Endothelial cell of umbilical vein (primary cell): ENCODE measurements at regions not wholly inside any gene's neighbourhood (a gene's known extent, or its start where the extent isn't known, plus 50 kb on each side); places are given as distances from the start of the nearest gene placed in this dataset.

Source experiments
- BruUV-seq: library from RNA; stranded (reverse); fragments of 400-500 nt; replicated peaks from 2 replicates; lab custom pipeline; 2021; lab: Mats Ljungman, UMichigan
- CTCF ChIA-PET: fragments of 300-600, 350-600 bp; sonication (Branson Sonifier 250); formaldehyde crosslinking; loops from one replicate; lab custom pipeline; 2021; ENCODE audit warnings: antibody characterized with exemption, inconsistent platforms; lab: Charles Lee
- POLR2A ChIA-PET: fragments of 300-600, 350-600 bp; sonication (Branson Sonifier 250); formaldehyde crosslinking; loops from one replicate; lab custom pipeline; 2021; ENCODE audit warnings: antibody characterized with exemption, inconsistent platforms; lab: Charles Lee
- DNase-seq: peaks from one replicate; pipeline ENCODE4 v3.0.0-alpha.2; 2011; ENCODE audit warnings: low read depth, low spot score
- FAIRE-seq: peaks from 2 replicates; lab custom pipeline; 2011; peaks lifted over from hg19 to GRCh38; lab: Jason Lieb, UNC
- H2AFZ ChIP-seq: 2 replicates; pipeline ENCODE4 v1.6.0; 2012; ENCODE audit warnings: low read depth, low read length, control low read depth, inconsistent platforms
- H3K27ac ChIP-seq: 2 replicates; pipeline ENCODE4 v1.5.1; 2011; ENCODE audit warnings: low read depth, mild to moderate bottlenecking, control low read depth, low read length, moderate library complexity; ENCODE audit not compliant: insufficient read depth
- H3K27me3 ChIP-seq, 2 experiments: 2 replicates each; pipeline versions ENCODE4 v1.6.0 to v1.6.1; 2011; ENCODE audit warnings: low read length in 2 of 2, mixed read lengths in 1 of 2; ENCODE audit not compliant: control insufficient read depth in 2 of 2, insufficient read depth in 2 of 2
- H3K36me3 ChIP-seq, 2 experiments: 2 replicates in 1 of 2; 3 replicates in 1 of 2; pipeline ENCODE4 v1.5.1; 2011; ENCODE audit warnings: low read length in 2 of 2, mild to moderate bottlenecking in 1 of 2, moderate library complexity in 1 of 2; ENCODE audit not compliant: control insufficient read depth in 2 of 2, insufficient read depth in 2 of 2; ENCODE audit errors: extremely low read depth in 1 of 2
- H3K4me1 ChIP-seq: 3 replicates; pipeline ENCODE4 v1.5.1; 2011; ENCODE audit warnings: mild to moderate bottlenecking, low read length; ENCODE audit not compliant: control insufficient read depth, insufficient read depth; ENCODE audit errors: extremely low read depth
- H3K4me2 ChIP-seq: 2 replicates; pipeline ENCODE4 v1.6.1; 2011; ENCODE audit warnings: low read length, control low read depth, mixed read lengths; ENCODE audit not compliant: insufficient read depth
- H3K4me3 ChIP-seq, 3 experiments: fragments of 200-600 bp in 1 of 3; sonication (generic), shearing (Covaris generic) in 1 of 3; replicated peaks in 1 of 3; 2 replicates each; pipeline ENCODE4 v1.5.1; 2011 to 2016; ENCODE audit warnings: control low read depth in 3 of 3, low read length in 3 of 3, mild to moderate bottlenecking in 2 of 3, inconsistent platforms in 1 of 3, low read depth in 1 of 3, moderate library complexity in 1 of 3; ENCODE audit not compliant: insufficient read depth in 1 of 3
- H3K79me2 ChIP-seq: 2 replicates; pipeline ENCODE4 v1.6.0; 2012; ENCODE audit warnings: low read length, inconsistent platforms; ENCODE audit not compliant: control insufficient read depth, insufficient read depth
- H3K9ac ChIP-seq: replicated peaks from 2 replicates; pipeline ENCODE3; 2011; ENCODE audit warnings: low read length, control low read depth; ENCODE audit not compliant: insufficient read depth; ENCODE audit errors: extremely low read depth
- H3K9me1 ChIP-seq: replicated peaks from 3 replicates; pipeline ENCODE4 v1.6.0; 2011; ENCODE audit warnings: mild to moderate bottlenecking, low read length; ENCODE audit not compliant: control insufficient read depth, insufficient read depth; ENCODE audit errors: extremely low read depth
- H3K9me3 ChIP-seq: replicated peaks from 2 replicates; pipeline ENCODE4 v1.5.1; 2012; ENCODE audit warnings: low read length, inconsistent platforms; ENCODE audit not compliant: control insufficient read depth, insufficient read depth
- H4K20me1 ChIP-seq: replicated peaks from 2 replicates; pipeline ENCODE3; 2011; ENCODE audit warnings: mild to moderate bottlenecking, low read length; ENCODE audit not compliant: control insufficient read depth, insufficient read depth; ENCODE audit errors: extremely low read depth
- EZH2 ChIP-seq: IDR thresholded peaks from 2 replicates; pipeline ENCODE4 v1.6.1; 2012; ENCODE audit warnings: borderline replicate concordance, low read depth, mild to moderate bottlenecking, moderate library complexity, low read length, inconsistent platforms; ENCODE audit not compliant: severe bottlenecking
- FOS ChIP-seq: IDR thresholded peaks from 2 replicates; pipeline ENCODE4 v1.6.1; 2011; ENCODE audit warnings: mild to moderate bottlenecking, low read length, moderate library complexity, borderline replicate concordance; ENCODE audit not compliant: insufficient read depth
- GATA2 ChIP-seq: IDR thresholded peaks from 2 replicates; pipeline ENCODE4 v1.7.0; 2011; ENCODE audit warnings: low read depth, mild to moderate bottlenecking, moderate library complexity, mixed read lengths, low read length; ENCODE audit not compliant: insufficient read length, insufficient read depth
- JUN ChIP-seq: IDR thresholded peaks from 2 replicates; pipeline ENCODE4 v1.6.1; 2011; ENCODE audit warnings: borderline replicate concordance, low read depth; ENCODE audit not compliant: insufficient read length, insufficient read depth
- MAX ChIP-seq: IDR thresholded peaks from 2 replicates; pipeline ENCODE4 v1.6.1; 2011; ENCODE audit not compliant: insufficient read depth, insufficient read length
- MYC ChIP-seq: IDR thresholded peaks from one replicate; pipeline ENCODE4 v1.6.1; 2011; ENCODE audit warnings: mild to moderate bottlenecking, low read depth, low read length
- POLR2A ChIP-seq: IDR thresholded peaks from 2 replicates; pipeline ENCODE4 v1.6.1; 2012; ENCODE audit warnings: low read depth, mild to moderate bottlenecking, control low read depth, low read length
- POLR2AphosphoS5 ChIP-seq: IDR thresholded peaks from 2 replicates; pipeline ENCODE4 v1.6.1; 2012; ENCODE audit warnings: low read depth, mild to moderate bottlenecking, control low read depth, low read length, moderate library complexity; ENCODE audit not compliant: insufficient read depth
- dilution Hi-C: fragments of 300-500 bp; cut with MboI; formaldehyde crosslinking; loops from one replicate; pipeline ENCODE4 v1.15.0; 2019; ENCODE audit warnings: low sequenced_read_pairs; ENCODE audit not compliant: extremely low pct_ligation_motif_present
- intact Hi-C: fragments of 100-400 bp; cut with micrococcal nuclease; formaldehyde crosslinking; loops from one replicate; pipeline ENCODE4 v1.10.0; 2022
- TF ChIP-seq, protein P1 (sequence below), 2 donors: IDR thresholded peaks; 1 replicate in 1 of 2; 2 replicates in 1 of 2; pipeline ENCODE4 v1.5.1; 2011; ENCODE audit warnings: low read length in 2 of 2, mild to moderate bottlenecking in 2 of 2, moderate library complexity in 2 of 2, control low read depth in 1 of 2, inconsistent platforms in 1 of 2, low read depth in 1 of 2; ENCODE audit not compliant: insufficient read depth in 1 of 2; ENCODE audit errors: extremely low read depth in 1 of 2

GRCh38 chr2:39516347-39517101 lies 79.4 kb upstream of the MAP4K3 start:
- H2AFZ ChIP-seq = peak overlapping the region; percentile 60
- CTCF ChIA-PET = interaction anchor here (0.7 to 8.0 kb wide), 15 partner anchors 14 to 217 kb away, joined by 3 to 73 read pairs (median 4); partner anchors contain the start of gene MAP4K3
- H3K27me3 ChIP-seq = no peaks in the 10 kb centered on the region
- no peaks in the 10 kb centered on the region for H3K9me3 ChIP-seq
- H3K9ac ChIP-seq = peak overlapping the region; percentile 61
- H3K79me2 ChIP-seq = no peaks in the 10 kb centered on the region
- H3K4me2 ChIP-seq = peak overlapping the region; percentile 65
- POLR2A ChIA-PET = interaction anchor here (1.2 kb wide), 3 partner anchors 14 to 180 kb away, joined by 3 to 4 read pairs (median 4); no protein-coding TSS in a partner anchor
- DNase-seq (peak; percentile 83), FAIRE-seq (peak; percentile 95)
- BruUV-seq = no TSS peak
- H3K27ac ChIP-seq = peak overlapping the region; percentile 91
- no peak for TF ChIP-seq MAX
- TF ChIP-seq GATA2 = peak; percentile 92
- TF ChIP-seq JUN = peak; percentile 68
- TF ChIP-seq EZH2 = no peak
- no peak for TF ChIP-seq MYC
- no peak for TF ChIP-seq FOS
- TF ChIP-seq, protein P1, sequence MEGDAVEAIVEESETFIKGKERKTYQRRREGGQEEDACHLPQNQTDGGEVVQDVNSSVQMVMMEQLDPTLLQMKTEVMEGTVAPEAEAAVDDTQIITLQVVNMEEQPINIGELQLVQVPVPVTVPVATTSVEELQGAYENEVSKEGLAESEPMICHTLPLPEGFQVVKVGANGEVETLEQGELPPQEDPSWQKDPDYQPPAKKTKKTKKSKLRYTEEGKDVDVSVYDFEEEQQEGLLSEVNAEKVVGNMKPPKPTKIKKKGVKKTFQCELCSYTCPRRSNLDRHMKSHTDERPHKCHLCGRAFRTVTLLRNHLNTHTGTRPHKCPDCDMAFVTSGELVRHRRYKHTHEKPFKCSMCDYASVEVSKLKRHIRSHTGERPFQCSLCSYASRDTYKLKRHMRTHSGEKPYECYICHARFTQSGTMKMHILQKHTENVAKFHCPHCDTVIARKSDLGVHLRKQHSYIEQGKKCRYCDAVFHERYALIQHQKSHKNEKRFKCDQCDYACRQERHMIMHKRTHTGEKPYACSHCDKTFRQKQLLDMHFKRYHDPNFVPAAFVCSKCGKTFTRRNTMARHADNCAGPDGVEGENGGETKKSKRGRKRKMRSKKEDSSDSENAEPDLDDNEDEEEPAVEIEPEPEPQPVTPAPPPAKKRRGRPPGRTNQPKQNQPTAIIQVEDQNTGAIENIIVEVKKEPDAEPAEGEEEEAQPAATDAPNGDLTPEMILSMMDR (IDR thresholded peaks at IDR 0.05; ENCODE audit: extremely low read depth in 1 of 2, insufficient read depth in 1 of 2, low read depth in 1 of 2, low read length in 2 of 2) = peak in 1 of 2 donors; percentile 6
- peak; percentile 76 for TF ChIP-seq POLR2A
- TF ChIP-seq POLR2AphosphoS5 = peak; percentile 92
- no peaks in the 10 kb centered on the region for H4K20me1 ChIP-seq
- H3K9me1 ChIP-seq = no peaks in the 10 kb centered on the region
- dilution Hi-C loops (no loop called here), intact Hi-C loops (loop anchor here (1.0 kb wide), 3 partner anchors 14 to 77 kb away; no protein-coding TSS in a partner anchor)
- peaks cover 54% of the 10 kb centered on the region for H3K4me1 ChIP-seq
- H3K4me3 ChIP-seq = peak overlapping the region in 1 of 3 experiments; percentile 25
- H3K36me3 ChIP-seq = no peaks in the 10 kb centered on the region
